ENCODE measurements at regions not wholly inside any gene's neighbourhood (a gene's known extent, or its start where the extent isn't known, plus 50 kb on each side); places are given as distances from the start of the nearest gene placed in this dataset.

- Mint-ChIP-seq H3K4me3 (no peak overlapping the region), H3K9me3 (no peaks in the 10 kb centered on the region), H3K27ac (no peak overlapping the region), H3K27me3 (no peaks in the 10 kb centered on the region), H3K36me3 (ENCODE audit: low read depth) (no peaks in the 10 kb centered on the region), H3K4me1 (peaks cover 13% of the 10 kb centered on the region)
- ChIA-PET POLR2A (no interaction called here), CTCF (no interaction called here)
- DNase-seq: no peak
These were observed 112.3 kb upstream of the BCOR start for GRCh38 chrX:40209951-40210617.

- Mint-ChIP-seq H3K27ac (no peak overlapping the region), H3K36me3 (ENCODE audit: low read depth) (no peaks in the 10 kb centered on the region), H3K4me1 (peaks cover 20% of the 10 kb centered on the region), H3K9me3 (no peaks in the 10 kb centered on the region), H3K4me3 (no peak overlapping the region), H3K27me3 (no peaks in the 10 kb centered on the region)
- peak; percentile 43 for DNase-seq
- CTCF ChIA-PET: no interaction called here
- POLR2A ChIA-PET: no interaction called here
These were observed 109.9 kb upstream of the BCOR start for GRCh38 chrX:40207626-40208025.

- no peak overlapping the region for H3K4me3 Mint-ChIP-seq
- POLR2A ChIA-PET: no interaction called here
These were observed 107.7 kb upstream of the BCOR start for GRCh38 chrX:40205471-40205870.

GRCh38 chrX:40202456-40202855 is 104.7 kb upstream of the BCOR start:
- H3K27ac Mint-ChIP-seq: peak overlapping the region; percentile 79
- H3K4me3 Mint-ChIP-seq: peak overlapping the region; percentile 7
- ChIA-PET POLR2A (interaction anchor here (0.6 to 1.3 kb wide), 2 partner anchors 26 to 79 kb away, joined by 3 read pairs; no protein-coding TSS in a partner anchor), CTCF (no interaction called here)
- no peaks in the 10 kb centered on the region for H3K27me3 Mint-ChIP-seq
- no peaks in the 10 kb centered on the region for H3K9me3 Mint-ChIP-seq
- H3K4me1 Mint-ChIP-seq: peaks cover 27% of the 10 kb centered on the region
- H3K36me3 Mint-ChIP-seq (ENCODE audit: low read depth): no peaks in the 10 kb centered on the region
- peak; percentile 46 for DNase-seq

More at GRCh38 chrX:40205471-40205870, 107.7 kb upstream of the BCOR start:
- H3K36me3 Mint-ChIP-seq (ENCODE audit: low read depth): no peaks in the 10 kb centered on the region
- H3K27ac Mint-ChIP-seq: no peak overlapping the region
- H3K27me3 Mint-ChIP-seq: no peaks in the 10 kb centered on the region
- peaks cover 33% of the 10 kb centered on the region for H3K4me1 Mint-ChIP-seq
- CTCF ChIA-PET: no interaction called here
- no peak for DNase-seq
- no peaks in the 10 kb centered on the region for H3K9me3 Mint-ChIP-seq

- Mint-ChIP-seq H3K9me3 (no peaks in the 10 kb centered on the region), H3K36me3 (ENCODE audit: low read depth) (no peaks in the 10 kb centered on the region), H3K4me1 (peaks cover 25% of the 10 kb centered on the region), H3K4me3 (no peak overlapping the region), H3K27me3 (no peaks in the 10 kb centered on the region), H3K27ac (peak overlapping the region; percentile 89)
- ChIA-PET CTCF (no interaction called here), POLR2A (interaction anchor here (0.9 to 1.4 kb wide), 2 partner anchors 24 to 25 kb away, joined by 3 to 4 read pairs; no protein-coding TSS in a partner anchor)
- peak; percentile 62 for DNase-seq
These were observed 103.6 kb upstream of the BCOR start for GRCh38 chrX:40201329-40201885.

- POLR2A ChIA-PET: no interaction called here
- no peaks in the 10 kb centered on the region for H3K27me3 Mint-ChIP-seq
- H3K4me1 Mint-ChIP-seq: peaks cover 20% of the 10 kb centered on the region
- DNase-seq: no peak
- no peak overlapping the region for H3K27ac Mint-ChIP-seq
- H3K4me3 Mint-ChIP-seq: no peak overlapping the region
- H3K36me3 Mint-ChIP-seq (ENCODE audit: low read depth): no peaks in the 10 kb centered on the region
- CTCF ChIA-PET: no interaction called here
- no peaks in the 10 kb centered on the region for H3K9me3 Mint-ChIP-seq
These were observed 101.9 kb upstream of the BCOR start for GRCh38 chrX:40199704-40200103.

GRCh38 chrX:40197071-40197470 is 99.3 kb upstream of the BCOR start:
- Mint-ChIP-seq H3K27ac (no peak overlapping the region), H3K4me3 (no peak overlapping the region), H3K9me3 (no peaks in the 10 kb centered on the region), H3K27me3 (no peaks in the 10 kb centered on the region), H3K36me3 (ENCODE audit: low read depth) (no peaks in the 10 kb centered on the region), H3K4me1 (peaks cover 10% of the 10 kb centered on the region)
- ChIA-PET CTCF (no interaction called here), POLR2A (no interaction called here)
- DNase-seq: no peak

GRCh38 chrX:40195368-40195767 is 97.6 kb upstream of the BCOR start:
- DNase-seq: no peak
- Mint-ChIP-seq H3K27ac (no peak overlapping the region), H3K36me3 (ENCODE audit: low read depth) (no peaks in the 10 kb centered on the region), H3K27me3 (no peaks in the 10 kb centered on the region), H3K4me3 (no peak overlapping the region), H3K4me1 (no peaks in the 10 kb centered on the region), H3K9me3 (no peaks in the 10 kb centered on the region)
- CTCF ChIA-PET: no interaction called here
- POLR2A ChIA-PET: no interaction called here

- ChIA-PET CTCF (no interaction called here), POLR2A (no interaction called here)
- peaks cover 4% of the 10 kb centered on the region for H3K27me3 Mint-ChIP-seq
These were observed 94.4 kb upstream of the BCOR start for GRCh38 chrX:40192196-40192595.

GRCh38 chrX:40189637-40190036 is 91.9 kb upstream of the BCOR start:
- no peak overlapping the region for H3K27ac Mint-ChIP-seq
- H3K4me3 Mint-ChIP-seq: no peak overlapping the region
- peaks cover 5% of the 10 kb centered on the region for H3K27me3 Mint-ChIP-seq
- H3K9me3 Mint-ChIP-seq: peaks cover 8% of the 10 kb centered on the region
- ChIA-PET POLR2A (no interaction called here), CTCF (no interaction called here)
- peaks cover 4% of the 10 kb centered on the region for H3K36me3 Mint-ChIP-seq (ENCODE audit: low read depth)
- peaks cover 1% of the 10 kb centered on the region for H3K4me1 Mint-ChIP-seq
- no peak for DNase-seq

More at GRCh38 chrX:40192196-40192595, 94.4 kb upstream of the BCOR start:
- no peak for DNase-seq
- Mint-ChIP-seq H3K4me1 (peaks cover 1% of the 10 kb centered on the region), H3K36me3 (ENCODE audit: low read depth) (no peaks in the 10 kb centered on the region), H3K27ac (no peak overlapping the region), H3K4me3 (no peak overlapping the region), H3K9me3 (no peaks in the 10 kb centered on the region)

GRCh38 chrX:40188573-40189417 is 91.0 kb upstream of the BCOR start:
- Mint-ChIP-seq H3K36me3 (ENCODE audit: low read depth) (peaks cover 4% of the 10 kb centered on the region), H3K9me3 (peaks cover 12% of the 10 kb centered on the region), H3K4me3 (no peak overlapping the region), H3K4me1 (peaks cover 1% of the 10 kb centered on the region), H3K27me3 (peaks cover 5% of the 10 kb centered on the region), H3K27ac (no peak overlapping the region)
- CTCF ChIA-PET: no interaction called here
- POLR2A ChIA-PET: no interaction called here
- DNase-seq: no peak

- Mint-ChIP-seq H3K27me3 (peaks cover 5% of the 10 kb centered on the region), H3K27ac (no peak overlapping the region), H3K36me3 (ENCODE audit: low read depth) (peaks cover 4% of the 10 kb centered on the region), H3K4me1 (peaks cover 2% of the 10 kb centered on the region), H3K4me3 (no peak overlapping the region), H3K9me3 (peaks cover 13% of the 10 kb centered on the region)
- CTCF ChIA-PET: no interaction called here
- POLR2A ChIA-PET: no interaction called here
- DNase-seq: no peak
These were observed 87.2 kb upstream of the BCOR start for GRCh38 chrX:40184968-40185367.

GRCh38 chrX:40182615-40183014 is 84.9 kb upstream of the BCOR start:
- CTCF ChIA-PET: no interaction called here
- H3K27ac Mint-ChIP-seq: no peak overlapping the region
- POLR2A ChIA-PET: no interaction called here
- H3K4me3 Mint-ChIP-seq: no peak overlapping the region
- H3K4me1 Mint-ChIP-seq: peaks cover 2% of the 10 kb centered on the region
- H3K9me3 Mint-ChIP-seq: peaks cover 16% of the 10 kb centered on the region
- H3K36me3 Mint-ChIP-seq (ENCODE audit: low read depth): peaks cover 4% of the 10 kb centered on the region
- no peak for DNase-seq
- H3K27me3 Mint-ChIP-seq: peaks cover 2% of the 10 kb centered on the region
